ENCODE measurements at regions not wholly inside any gene's neighbourhood (a gene's known extent, or its start where the extent isn't known, plus 50 kb on each side); places are given as distances from the start of the nearest gene placed in this dataset.

DNA sequence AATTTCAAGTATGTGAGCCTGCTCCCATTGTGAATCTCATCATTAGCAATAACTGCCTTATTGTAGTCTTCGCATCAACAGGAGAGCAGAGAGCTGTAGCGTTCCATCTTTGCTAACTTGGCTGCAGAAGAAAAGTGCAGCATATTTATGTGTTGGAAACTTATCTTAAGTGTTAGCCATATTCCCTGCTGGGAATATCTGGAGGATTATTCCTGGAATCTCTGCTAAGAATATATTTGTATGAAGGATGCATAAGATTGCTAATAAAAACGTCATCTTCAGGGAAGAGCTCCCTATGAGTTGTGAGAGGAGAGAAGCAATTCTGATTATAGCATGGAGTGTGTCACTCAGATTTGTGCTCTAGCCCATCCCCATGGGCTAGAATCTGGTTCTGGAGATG, 115.1 kb upstream of the REG3G start:
- TF ChIP-seq, protein P1, sequence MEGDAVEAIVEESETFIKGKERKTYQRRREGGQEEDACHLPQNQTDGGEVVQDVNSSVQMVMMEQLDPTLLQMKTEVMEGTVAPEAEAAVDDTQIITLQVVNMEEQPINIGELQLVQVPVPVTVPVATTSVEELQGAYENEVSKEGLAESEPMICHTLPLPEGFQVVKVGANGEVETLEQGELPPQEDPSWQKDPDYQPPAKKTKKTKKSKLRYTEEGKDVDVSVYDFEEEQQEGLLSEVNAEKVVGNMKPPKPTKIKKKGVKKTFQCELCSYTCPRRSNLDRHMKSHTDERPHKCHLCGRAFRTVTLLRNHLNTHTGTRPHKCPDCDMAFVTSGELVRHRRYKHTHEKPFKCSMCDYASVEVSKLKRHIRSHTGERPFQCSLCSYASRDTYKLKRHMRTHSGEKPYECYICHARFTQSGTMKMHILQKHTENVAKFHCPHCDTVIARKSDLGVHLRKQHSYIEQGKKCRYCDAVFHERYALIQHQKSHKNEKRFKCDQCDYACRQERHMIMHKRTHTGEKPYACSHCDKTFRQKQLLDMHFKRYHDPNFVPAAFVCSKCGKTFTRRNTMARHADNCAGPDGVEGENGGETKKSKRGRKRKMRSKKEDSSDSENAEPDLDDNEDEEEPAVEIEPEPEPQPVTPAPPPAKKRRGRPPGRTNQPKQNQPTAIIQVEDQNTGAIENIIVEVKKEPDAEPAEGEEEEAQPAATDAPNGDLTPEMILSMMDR (IDR thresholded peaks at IDR 0.05), result no peak
- H4K20me1 ChIP-seq (ENCODE audit: insufficient read depth, low read length), result no peaks in the 10 kb centered on the region
- no CpG with 5 or more reads among the region's 3 CpGs for WGBS (ENCODE audit: insufficient coverage)
- H3K36me3 Mint-ChIP-seq, result no peaks in the 10 kb centered on the region
- H3K27ac Mint-ChIP-seq, result no peak overlapping the region
- H3K36me3 ChIP-seq (replicated peaks in 1 of 2; ENCODE audit: control insufficient read depth in 1 of 2, insufficient read depth in 2 of 2, low read length in 2 of 2), result no peaks in the 10 kb centered on the region
- no peak overlapping the region for H3K4me3 ChIP-seq (replicated peaks in 1 of 3; ENCODE audit: low read depth in 2 of 3, low read length in 3 of 3)
- no peaks in the 10 kb centered on the region for H3K4me1 ChIP-seq (ENCODE audit: control insufficient read depth in 1 of 2, insufficient read depth in 2 of 2, low read length in 2 of 2)
- H3K9me3 Mint-ChIP-seq, result peaks cover 0 to 2% (median 0%) of the 10 kb centered on the region in 7 donors
- H2AFZ ChIP-seq (ENCODE audit: insufficient read depth, low read depth, low read length, poor library complexity, severe bottlenecking), result no peak overlapping the region
- no peak overlapping the region for H3K4me2 ChIP-seq (replicated peaks; ENCODE audit: extremely low read depth, low read length, poor library complexity, severe bottlenecking)
- DNase-seq, result no peak
- no peaks in the 10 kb centered on the region for H3K79me2 ChIP-seq (ENCODE audit: insufficient read depth, low read length)
- H3K27me3 ChIP-seq (ENCODE audit: control insufficient read depth in 2 of 2, insufficient read depth in 2 of 2, low read length in 2 of 2), result no peaks in the 10 kb centered on the region
- no peaks in the 10 kb centered on the region for H3K4me1 Mint-ChIP-seq
- H3K9me3 ChIP-seq (replicated peaks in 1 of 2; ENCODE audit: control insufficient read depth in 1 of 2, insufficient read depth in 1 of 2, low read length in 2 of 2), result no peaks in the 10 kb centered on the region
- intact Hi-C loops (cut with micrococcal nuclease), result no loop called here
- H3K27ac ChIP-seq (ENCODE audit: low read depth in 1 of 2, low read length in 2 of 2), result no peak overlapping the region
- peaks cover 2 to 3% (median 3%) of the 10 kb centered on the region in 3 donors for H3K27me3 Mint-ChIP-seq (ENCODE audit: low read depth in 3 of 3)
- H3K4me3 Mint-ChIP-seq, result no peak overlapping the region
- H3K9ac ChIP-seq (ENCODE audit: insufficient read depth, low read length, poor library complexity, severe bottlenecking), result no peak overlapping the region

DNA sequence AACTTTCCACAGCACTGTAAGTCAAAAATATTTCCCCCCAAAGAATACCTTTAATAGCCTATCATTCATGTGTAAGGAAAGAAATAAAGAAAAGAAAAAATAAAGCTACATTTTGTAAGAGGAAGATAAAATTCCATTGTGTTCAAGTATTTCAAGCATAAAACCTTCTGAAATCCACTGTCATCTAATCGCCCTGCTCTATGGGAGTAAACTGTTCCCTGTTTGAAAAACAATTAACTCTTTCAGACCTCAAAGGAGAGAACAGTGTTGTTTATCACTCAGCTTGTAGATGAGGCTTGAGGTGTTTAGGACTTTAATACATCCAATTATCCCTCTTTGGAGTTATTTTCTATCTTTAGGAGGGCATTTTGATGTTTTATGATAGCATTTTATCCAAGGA, 112.2 kb upstream of the REG3G start:
- H3K36me3 ChIP-seq (replicated peaks in 1 of 2; ENCODE audit: control insufficient read depth in 1 of 2, insufficient read depth in 2 of 2, low read length in 2 of 2), result no peaks in the 10 kb centered on the region
- Mint-ChIP-seq H3K9me3 (peaks cover 0 to 4% (median 0%) of the 10 kb centered on the region in 7 donors), H3K4me3 (no peak overlapping the region), H3K4me1 (no peaks in the 10 kb centered on the region), H3K27me3 (ENCODE audit: low read depth in 3 of 3) (peaks cover 2 to 4% (median 3%) of the 10 kb centered on the region in 3 donors), H3K36me3 (no peaks in the 10 kb centered on the region), H3K27ac (no peak overlapping the region)
- no peak overlapping the region for H3K4me2 ChIP-seq (replicated peaks; ENCODE audit: extremely low read depth, low read length, poor library complexity, severe bottlenecking)
- no peaks in the 10 kb centered on the region for H3K4me1 ChIP-seq (ENCODE audit: control insufficient read depth in 1 of 2, insufficient read depth in 2 of 2, low read length in 2 of 2)
- H3K27ac ChIP-seq (ENCODE audit: low read depth in 1 of 2, low read length in 2 of 2), result no peak overlapping the region
- DNase-seq, result no peak
- WGBS (ENCODE audit: insufficient coverage), result no CpG with 5 or more reads among the region's 1 CpG
- no peak overlapping the region for H3K9ac ChIP-seq (ENCODE audit: insufficient read depth, low read length, poor library complexity, severe bottlenecking)
- intact Hi-C loops (cut with micrococcal nuclease), result no loop called here
- TF ChIP-seq, protein P1 (IDR thresholded peaks at IDR 0.05), result no peak
- no peak overlapping the region for H3K4me3 ChIP-seq (replicated peaks in 1 of 3; ENCODE audit: low read depth in 2 of 3, low read length in 3 of 3)
- no peaks in the 10 kb centered on the region for H3K79me2 ChIP-seq (ENCODE audit: insufficient read depth, low read length)
- no peaks in the 10 kb centered on the region for H3K9me3 ChIP-seq (replicated peaks in 1 of 2; ENCODE audit: control insufficient read depth in 1 of 2, insufficient read depth in 1 of 2, low read length in 2 of 2)
- no peaks in the 10 kb centered on the region for H3K27me3 ChIP-seq (ENCODE audit: control insufficient read depth in 2 of 2, insufficient read depth in 2 of 2, low read length in 2 of 2)
- H2AFZ ChIP-seq (ENCODE audit: insufficient read depth, low read depth, low read length, poor library complexity, severe bottlenecking), result no peak overlapping the region
- H4K20me1 ChIP-seq (ENCODE audit: insufficient read depth, low read length), result no peaks in the 10 kb centered on the region

Data from CD14-positive monocyte (primary cell).